HepG2 (cell line): ENCODE measurements at regions not wholly inside any gene's neighbourhood (a gene's known extent, or its start where the extent isn't known, plus 50 kb on each side); places are given as distances from the start of the nearest gene placed in this dataset.

Source experiments
- JUND ChIP-seq: sonication (generic); formaldehyde crosslinking; IDR thresholded peaks from 2 replicates; pipeline ENCODE4 v1.8.0; 2022; ENCODE audit warnings: mild to moderate bottlenecking, missing genetic modification reagents
- MYC ChIP-seq: sonication (generic); formaldehyde crosslinking; IDR thresholded peaks from 2 replicates; pipeline ENCODE4 v1.9.0; 2021; ENCODE audit warnings: missing genetic modification reagents, borderline replicate concordance
- PBX2 ChIP-seq: IDR thresholded peaks from 2 replicates; pipeline ENCODE4 v1.6.1; 2016; ENCODE audit warnings: control low read depth
- PHB2 ChIP-seq: fragments of 450-650 bp; IDR thresholded peaks from 2 replicates; pipeline ENCODE4 v1.6.1; 2018; ENCODE audit not compliant: partially characterized antibody
- PRDM10 ChIP-seq: sonication (generic); formaldehyde crosslinking; IDR thresholded peaks from 2 replicates; pipeline ENCODE4 v1.4.0; 2020; ENCODE audit warnings: low read depth, missing genetic modification reagents
- PTBP1 ChIP-seq: fragments of 200-400 bp; formaldehyde crosslinking; IDR thresholded peaks from 2 replicates; pipeline ENCODE4 v1.6.1; 2018; ENCODE audit warnings: low read length, low read depth; ENCODE audit not compliant: poor library complexity, severe bottlenecking
- RFXAP ChIP-seq: sonication (generic); formaldehyde crosslinking; IDR thresholded peaks from 2 replicates; pipeline ENCODE4 v1.4.0; 2020; ENCODE audit warnings: missing genetic modification reagents, borderline replicate concordance
- WIZ ChIP-seq: sonication (generic); formaldehyde crosslinking; IDR thresholded peaks from 2 replicates; pipeline ENCODE4 v1.5.1; 2020; ENCODE audit warnings: mild to moderate bottlenecking, missing genetic modification reagents
- ZFP1 ChIP-seq: IDR thresholded peaks from 2 replicates; pipeline ENCODE4 v1.6.1; 2016
- ZNF512 ChIP-seq: sonication (generic); formaldehyde crosslinking; IDR thresholded peaks from 2 replicates; pipeline ENCODE4 v1.4.0; 2020; ENCODE audit warnings: mild to moderate bottlenecking, missing genetic modification reagents
- ZNF572 ChIP-seq: sonication (generic); formaldehyde crosslinking; IDR thresholded peaks from 2 replicates; pipeline ENCODE4 v1.5.1; 2020; ENCODE audit warnings: mild to moderate bottlenecking, missing genetic modification reagents
- ZNF670 ChIP-seq: sonication (generic); formaldehyde crosslinking; IDR thresholded peaks from 2 replicates; pipeline ENCODE4 v1.8.0; 2022; ENCODE audit warnings: mild to moderate bottlenecking, missing genetic modification reagents, borderline replicate concordance
- ZNF773 ChIP-seq: sonication (generic); formaldehyde crosslinking; IDR thresholded peaks from 2 replicates; pipeline ENCODE4 v1.4.0; 2020; ENCODE audit warnings: missing genetic modification reagents, borderline replicate concordance
- TF ChIP-seq, protein P1 (sequence below): sonication (generic); formaldehyde crosslinking; IDR thresholded peaks from one replicate; pipeline ENCODE4 v1.5.1; 2020; ENCODE audit warnings: mild to moderate bottlenecking, missing genetic modification reagents; ENCODE audit errors: not compliant biosample characterization

DNA sequence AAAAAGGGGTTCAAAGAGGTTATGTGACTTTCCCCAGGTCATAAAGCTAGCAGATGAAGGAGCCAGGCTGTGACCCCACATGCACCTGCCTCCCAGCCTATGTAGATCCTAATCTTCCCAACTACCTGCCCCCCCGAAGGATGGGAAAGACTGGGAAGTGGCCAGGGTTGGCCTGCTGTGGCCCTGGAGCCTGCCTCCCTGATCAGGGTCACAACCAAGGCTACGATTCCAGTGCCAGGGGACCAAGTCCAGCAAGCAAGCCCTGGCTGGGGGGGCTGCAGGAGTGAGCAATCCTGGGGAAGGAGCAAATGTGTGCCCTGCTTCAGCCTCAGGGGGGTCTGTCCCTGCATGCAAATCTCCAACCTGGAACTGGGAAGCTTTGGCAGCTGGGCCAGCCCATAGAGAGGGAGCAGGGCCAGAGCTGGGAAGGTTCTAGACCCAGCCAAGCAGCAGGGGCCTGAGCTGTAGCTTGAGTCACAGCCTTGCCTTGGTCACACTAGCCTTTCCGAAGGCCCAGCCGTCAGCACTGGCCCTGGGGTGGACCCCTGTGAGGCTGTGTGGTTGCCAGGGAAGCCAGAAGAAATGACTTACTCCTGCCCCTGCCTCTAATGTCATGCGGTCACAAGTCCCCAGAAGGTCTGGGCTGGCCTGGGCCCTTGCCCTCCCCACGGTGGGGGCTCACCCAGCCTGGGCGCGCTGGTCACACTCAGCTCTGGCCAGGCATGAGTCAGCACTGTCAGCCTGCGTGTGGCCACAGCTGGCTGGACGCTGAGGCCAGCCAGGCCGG is 96.4 kb upstream of the ZMIZ1 start (continued):
- TF ChIP-seq MYC (CRISPR knock-in tag) (peak; percentile 65; the same call in 1 of the 2 replicates), RFXAP (0 out of 2 replicates have a peak, but pooled peaks have one; percentile 21), ZNF773 (no peak), WIZ (CRISPR knock-in tag) (no peak), ZNF670 (no peak; the same call in 1 of the 2 replicates), PHB2 (no peak), JUND (CRISPR knock-in tag) (peak; percentile 81), ZNF572 (CRISPR knock-in tag) (0 out of 2 replicates have a peak, but pooled peaks have one; percentile 7), ZFP1 (CRISPR knock-in tag) (0 out of 2 replicates have a peak, but pooled peaks have one; percentile 28), PBX2 (CRISPR knock-in tag) (no peak), PTBP1 (peak; percentile 13), PRDM10 (CRISPR knock-in tag) (0 out of 2 replicates have a peak, but pooled peaks have one; percentile 20), ZNF512 (CRISPR knock-in tag) (0 out of 2 replicates have a peak, but pooled peaks have one; percentile 34)
- TF ChIP-seq, protein P1, sequence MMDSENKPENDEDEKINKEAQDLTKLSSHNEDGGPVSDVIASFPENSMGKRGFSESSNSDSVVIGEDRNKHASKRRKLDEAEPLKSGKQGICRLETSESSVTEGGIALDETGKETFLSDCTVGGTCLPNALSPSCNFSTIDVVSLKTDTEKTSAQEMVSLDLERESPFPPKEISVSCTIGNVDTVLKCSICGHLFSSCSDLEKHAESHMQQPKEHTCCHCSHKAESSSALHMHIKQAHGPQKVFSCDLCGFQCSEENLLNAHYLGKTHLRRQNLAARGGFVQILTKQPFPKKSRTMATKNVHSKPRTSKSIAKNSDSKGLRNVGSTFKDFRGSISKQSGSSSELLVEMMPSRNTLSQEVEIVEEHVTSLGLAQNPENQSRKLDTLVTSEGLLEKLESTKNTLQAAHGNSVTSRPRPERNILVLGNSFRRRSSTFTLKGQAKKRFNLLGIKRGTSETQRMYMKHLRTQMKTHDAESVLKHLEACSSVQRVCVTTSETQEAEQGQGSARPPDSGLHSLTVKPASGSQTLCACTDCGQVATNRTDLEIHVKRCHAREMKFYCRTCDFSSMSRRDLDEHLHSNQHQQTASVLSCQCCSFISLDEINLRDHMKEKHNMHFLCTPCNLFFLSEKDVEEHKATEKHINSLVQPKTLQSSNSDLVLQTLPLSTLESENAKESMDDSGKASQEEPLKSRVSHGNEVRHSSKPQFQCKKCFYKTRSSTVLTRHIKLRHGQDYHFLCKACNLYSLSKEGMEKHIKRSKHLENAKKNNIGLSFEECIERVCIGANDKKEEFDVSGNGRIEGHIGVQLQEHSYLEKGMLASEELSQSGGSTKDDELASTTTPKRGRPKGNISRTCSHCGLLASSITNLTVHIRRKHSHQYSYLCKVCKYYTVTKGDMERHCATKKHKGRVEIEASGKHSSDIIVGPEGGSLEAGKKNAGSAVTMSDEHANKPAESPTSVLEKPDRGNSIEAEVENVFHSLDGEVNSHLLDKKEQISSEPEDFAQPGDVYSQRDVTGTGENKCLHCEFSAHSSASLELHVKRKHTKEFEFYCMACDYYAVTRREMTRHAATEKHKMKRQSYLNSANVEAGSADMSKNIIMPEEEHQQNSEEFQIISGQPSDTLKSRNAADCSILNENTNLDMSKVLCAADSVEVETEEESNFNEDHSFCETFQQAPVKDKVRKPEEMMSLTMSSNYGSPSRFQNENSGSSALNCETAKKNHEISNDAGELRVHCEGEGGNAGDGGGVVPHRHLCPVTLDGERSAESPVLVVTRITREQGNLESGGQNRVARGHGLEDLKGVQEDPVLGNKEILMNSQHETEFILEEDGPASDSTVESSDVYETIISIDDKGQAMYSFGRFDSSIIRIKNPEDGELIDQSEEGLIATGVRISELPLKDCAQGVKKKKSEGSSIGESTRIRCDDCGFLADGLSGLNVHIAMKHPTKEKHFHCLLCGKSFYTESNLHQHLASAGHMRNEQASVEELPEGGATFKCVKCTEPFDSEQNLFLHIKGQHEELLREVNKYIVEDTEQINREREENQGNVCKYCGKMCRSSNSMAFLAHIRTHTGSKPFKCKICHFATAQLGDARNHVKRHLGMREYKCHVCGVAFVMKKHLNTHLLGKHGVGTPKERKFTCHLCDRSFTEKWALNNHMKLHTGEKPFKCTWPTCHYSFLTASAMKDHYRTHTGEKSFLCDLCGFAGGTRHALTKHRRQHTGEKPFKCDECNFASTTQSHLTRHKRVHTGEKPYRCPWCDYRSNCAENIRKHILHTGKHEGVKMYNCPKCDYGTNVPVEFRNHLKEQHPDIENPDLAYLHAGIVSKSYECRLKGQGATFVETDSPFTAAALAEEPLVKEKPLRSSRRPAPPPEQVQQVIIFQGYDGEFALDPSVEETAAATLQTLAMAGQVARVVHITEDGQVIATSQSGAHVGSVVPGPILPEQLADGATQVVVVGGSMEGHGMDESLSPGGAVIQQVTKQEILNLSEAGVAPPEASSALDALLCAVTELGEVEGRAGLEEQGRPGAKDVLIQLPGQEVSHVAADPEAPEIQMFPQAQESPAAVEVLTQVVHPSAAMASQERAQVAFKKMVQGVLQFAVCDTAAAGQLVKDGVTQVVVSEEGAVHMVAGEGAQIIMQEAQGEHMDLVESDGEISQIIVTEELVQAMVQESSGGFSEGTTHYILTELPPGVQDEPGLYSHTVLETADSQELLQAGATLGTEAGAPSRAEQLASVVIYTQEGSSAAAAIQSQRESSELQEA (CRISPR knock-in tag): peak; percentile 69
